Upper lobe of left lung (tissue), 4 donors: ENCODE measurements at regions not wholly inside any gene's neighbourhood (a gene's known extent, or its start where the extent isn't known, plus 50 kb on each side); places are given as distances from the start of the nearest gene placed in this dataset.

ENCODE experiments used
- EP300 ChIP-seq, 4 donors: sonication (generic); formaldehyde crosslinking; IDR thresholded peaks; one replicate each; pipeline ENCODE4 v1.5.1; 2017; ENCODE audit warnings: antibody characterized with exemption in 4 of 4, control low read depth in 2 of 4
- POLR2A ChIP-seq, 4 donors: fragments of 450-650 bp; IDR thresholded peaks; one replicate each; pipeline ENCODE4 v1.5.1; 2016 to 2017; ENCODE audit warnings: antibody characterized with exemption in 4 of 4, mild to moderate bottlenecking in 2 of 4
- TF ChIP-seq, protein P1 (sequence below), 6 experiments: fragments of 450-650 bp in 4 of 6; fragments of 200-600 bp in 2 of 6; sonication (generic) in 2 of 6; IDR thresholded peaks; one replicate each; pipeline ENCODE4 v1.5.1; 2016 to 2019; ENCODE audit warnings: antibody characterized with exemption in 6 of 6

GRCh38 chr11:127559978-127560377, 559.4 kb upstream of the KIRREL3 start:
- TF ChIP-seq POLR2A (IDR thresholded peaks at IDR 0.05) (no peak), EP300 (IDR thresholded peaks at IDR 0.05) (no peak)
- TF ChIP-seq, protein P1, sequence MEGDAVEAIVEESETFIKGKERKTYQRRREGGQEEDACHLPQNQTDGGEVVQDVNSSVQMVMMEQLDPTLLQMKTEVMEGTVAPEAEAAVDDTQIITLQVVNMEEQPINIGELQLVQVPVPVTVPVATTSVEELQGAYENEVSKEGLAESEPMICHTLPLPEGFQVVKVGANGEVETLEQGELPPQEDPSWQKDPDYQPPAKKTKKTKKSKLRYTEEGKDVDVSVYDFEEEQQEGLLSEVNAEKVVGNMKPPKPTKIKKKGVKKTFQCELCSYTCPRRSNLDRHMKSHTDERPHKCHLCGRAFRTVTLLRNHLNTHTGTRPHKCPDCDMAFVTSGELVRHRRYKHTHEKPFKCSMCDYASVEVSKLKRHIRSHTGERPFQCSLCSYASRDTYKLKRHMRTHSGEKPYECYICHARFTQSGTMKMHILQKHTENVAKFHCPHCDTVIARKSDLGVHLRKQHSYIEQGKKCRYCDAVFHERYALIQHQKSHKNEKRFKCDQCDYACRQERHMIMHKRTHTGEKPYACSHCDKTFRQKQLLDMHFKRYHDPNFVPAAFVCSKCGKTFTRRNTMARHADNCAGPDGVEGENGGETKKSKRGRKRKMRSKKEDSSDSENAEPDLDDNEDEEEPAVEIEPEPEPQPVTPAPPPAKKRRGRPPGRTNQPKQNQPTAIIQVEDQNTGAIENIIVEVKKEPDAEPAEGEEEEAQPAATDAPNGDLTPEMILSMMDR (IDR thresholded peaks at IDR 0.05), result no peak
